HEK293T (cell line): ENCODE measurements at regions not wholly inside any gene's neighbourhood (a gene's known extent, or its start where the extent isn't known, plus 50 kb on each side); places are given as distances from the start of the nearest gene placed in this dataset.
"Not testable (repeated sequence)": the region's sequence is repeated elsewhere in the genome, so short reads cannot be mapped to it uniquely, and the experiment has no call there.

Experiments
- ARNT ChIP-seq: fragments of 450-650 bp; IDR thresholded peaks from 2 replicates; pipeline ENCODE4 v1.6.1; 2017; ENCODE audit warnings: mild to moderate bottlenecking
- BHLHE40 ChIP-seq: fragments of 450-650 bp; IDR thresholded peaks from 2 replicates; pipeline ENCODE4 v1.6.1; 2016; ENCODE audit warnings: mild to moderate bottlenecking, moderate library complexity, borderline replicate concordance
- ELF4 ChIP-seq: fragments of 450-650 bp; IDR thresholded peaks from 2 replicates; pipeline ENCODE4 v1.6.1; 2017; ENCODE audit warnings: antibody characterized with exemption
- FOXK2 ChIP-seq: fragments of 450-650 bp; IDR thresholded peaks from 2 replicates; pipeline ENCODE4 v1.6.1; 2016; ENCODE audit warnings: mild to moderate bottlenecking
- SP1 ChIP-seq: fragments of 450-650 bp; IDR thresholded peaks from 2 replicates; pipeline ENCODE4 v1.6.1; 2017
- SUZ12 ChIP-seq: fragments of 450-650 bp; IDR thresholded peaks from 2 replicates; pipeline ENCODE4 v1.6.1; 2016; ENCODE audit warnings: mild to moderate bottlenecking
- TF ChIP-seq, protein P1 (sequence below): fragments of 450-650 bp; IDR thresholded peaks from 2 replicates; pipeline ENCODE4 v1.6.1; 2016

DNA sequence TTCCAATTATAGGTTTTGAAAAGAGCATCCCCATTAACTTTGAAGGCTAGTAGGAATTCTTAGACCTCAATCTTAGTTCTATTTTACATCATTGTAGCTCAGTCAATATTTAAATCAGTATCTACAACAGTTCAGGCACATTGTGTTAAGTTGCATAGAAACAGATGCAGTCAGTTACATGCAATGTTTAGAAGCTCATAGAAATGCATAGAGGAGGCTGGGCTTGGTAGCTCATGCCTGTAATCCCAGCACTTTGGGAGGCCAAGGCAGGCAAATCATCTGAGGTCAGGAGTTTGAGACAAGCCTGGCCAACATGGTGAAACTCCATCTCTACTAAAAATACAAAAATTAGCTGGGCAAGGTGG lies 58.9 kb upstream of the PRKG1 start:
- TF ChIP-seq, protein P1, sequence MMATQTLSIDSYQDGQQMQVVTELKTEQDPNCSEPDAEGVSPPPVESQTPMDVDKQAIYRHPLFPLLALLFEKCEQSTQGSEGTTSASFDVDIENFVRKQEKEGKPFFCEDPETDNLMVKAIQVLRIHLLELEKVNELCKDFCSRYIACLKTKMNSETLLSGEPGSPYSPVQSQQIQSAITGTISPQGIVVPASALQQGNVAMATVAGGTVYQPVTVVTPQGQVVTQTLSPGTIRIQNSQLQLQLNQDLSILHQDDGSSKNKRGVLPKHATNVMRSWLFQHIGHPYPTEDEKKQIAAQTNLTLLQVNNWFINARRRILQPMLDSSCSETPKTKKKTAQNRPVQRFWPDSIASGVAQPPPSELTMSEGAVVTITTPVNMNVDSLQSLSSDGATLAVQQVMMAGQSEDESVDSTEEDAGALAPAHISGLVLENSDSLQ: not testable (repeated sequence)
- not testable (repeated sequence) for TF ChIP-seq ARNT, SP1, ELF4, BHLHE40, FOXK2, SUZ12
